SK-N-DZ (cell line): ENCODE measurements at regions not wholly inside any gene's neighbourhood (a gene's known extent, or its start where the extent isn't known, plus 50 kb on each side); places are given as distances from the start of the nearest gene placed in this dataset.
"Not testable (repeated sequence)": the region's sequence is repeated elsewhere in the genome, so short reads cannot be mapped to it uniquely, and the experiment has no call there.

ENCODE experiments used
- DNase-seq: peaks from one replicate; pipeline ENCODE4 v3.0.0-alpha.2; 2015; ENCODE audit warnings: low spot score

- DNase-seq, result no peak
Measured at GRCh38 chr5:16392718-16393117, 72.9 kb downstream of the ZNF622 start.

GRCh38 chr5:16391858-16392649, 73.5 kb downstream of the ZNF622 start:
- no peak for DNase-seq

- DNase-seq, result no peak
Measured at GRCh38 chr5:16390825-16391224, 74.8 kb downstream of the ZNF622 start.

- DNase-seq, result no peak
Measured at GRCh38 chr5:16385516-16386090, 80.0 kb downstream of the ZNF622 start.

- DNase-seq, result no peak
Measured at GRCh38 chr5:16384804-16385203, 80.8 kb downstream of the ZNF622 start.

GRCh38 chr5:16384222-16384621, 81.4 kb downstream of the ZNF622 start:
- DNase-seq, result no peak

GRCh38 chr5:16383544-16384052, 82.0 kb downstream of the ZNF622 start:
- DNase-seq, result no peak

GRCh38 chr5:16382047-16382446, 83.6 kb downstream of the ZNF622 start:
- no peak for DNase-seq

GRCh38 chr5:16378762-16379161, 86.8 kb downstream of the ZNF622 start:
- DNase-seq, result no peak

GRCh38 chr5:16372493-16372892, 93.1 kb downstream of the ZNF622 start:
- no peak for DNase-seq

GRCh38 chr5:16366491-16366890, 99.1 kb downstream of the ZNF622 start:
- DNase-seq, result no peak

- no peak for DNase-seq
Measured at GRCh38 chr5:16364910-16365309, 100.7 kb downstream of the ZNF622 start.

- DNase-seq, result not testable (repeated sequence)
Measured at GRCh38 chr5:16353439-16353838, 112.2 kb downstream of the ZNF622 start.

- DNase-seq, result no peak
Measured at GRCh38 chr5:16350816-16351215, 114.8 kb downstream of the ZNF622 start.

GRCh38 chr5:16346380-16346779, 119.2 kb downstream of the ZNF622 start:
- no peak for DNase-seq

GRCh38 chr5:16345454-16345853, 120.1 kb downstream of the ZNF622 start:
- no peak for DNase-seq

GRCh38 chr5:16326137-16326536, 139.5 kb downstream of the ZNF622 start:
- no peak for DNase-seq

GRCh38 chr5:16321284-16321683, 141.7 kb upstream of the MARCHF11 start:
- DNase-seq, result no peak

GRCh38 chr5:16315501-16315900, 135.9 kb upstream of the MARCHF11 start:
- no peak for DNase-seq

GRCh38 chr5:16313761-16314160, 134.2 kb upstream of the MARCHF11 start:
- no peak for DNase-seq

- no peak for DNase-seq
Measured at GRCh38 chr5:16312785-16313184, 133.2 kb upstream of the MARCHF11 start.

- no peak for DNase-seq
Measured at GRCh38 chr5:16311666-16312065, 132.1 kb upstream of the MARCHF11 start.

GRCh38 chr5:16306812-16307211, 127.2 kb upstream of the MARCHF11 start:
- no peak for DNase-seq
